HCT116 (cell line): ENCODE measurements at regions not wholly inside any gene's neighbourhood (a gene's known extent, or its start where the extent isn't known, plus 50 kb on each side); places are given as distances from the start of the nearest gene placed in this dataset.

Experiments
- ATAC-seq: fragments of 200-7000 bp; cut with Tn5 transposase; 2 replicates; pipeline ENCODE4 v1.9.1; 2020; ENCODE audit warnings: mild to moderate bottlenecking, moderate library complexity
- BruUV-seq: library from RNA; stranded (reverse); fragments of 400-500 nt; replicated peaks from 2 replicates; lab custom pipeline; 2021; lab: Mats Ljungman, UMichigan
- CTCF ChIA-PET: fragments of 300-600 bp; sonication (Branson Sonifier 250); formaldehyde crosslinking; loops from one replicate; lab custom pipeline; 2021; ENCODE audit warnings: antibody characterized with exemption; lab: Charles Lee
- POLR2A ChIA-PET: fragments of 300-600, 350-600 bp; sonication (Branson Sonifier 250); formaldehyde crosslinking; loops from one replicate; lab custom pipeline; 2021; ENCODE audit warnings: antibody characterized with exemption; lab: Charles Lee
- RAD21 ChIA-PET, 2 experiments: fragments of 300-600 bp; sonication (Branson Sonifier 250); formaldehyde crosslinking; loops; one replicate each; lab custom pipeline; 2023; ENCODE audit warnings: low total read pairs in 2 of 2; ENCODE audit not compliant: uncharacterized antibody in 2 of 2, unreplicated experiment in 2 of 2, low non-redundant PET in 1 of 2; lab: Charles Lee
- DNase-seq: peaks from one replicate; pipeline ENCODE4 v3.0.0-alpha.2; 2010; ENCODE audit warnings: low read depth, low spot score
- H2AFZ ChIP-seq: fragments of 200-600 bp; shearing (Covaris generic), sonication (generic); 2 replicates; pipeline ENCODE4 v1.6.1; 2017; ENCODE audit warnings: low read depth, mixed run types, mixed read lengths, antibody characterized with exemption, low read length; ENCODE audit not compliant: poor library complexity, severe bottlenecking
- H3K27ac ChIP-seq: 2 replicates; pipeline ENCODE4 v1.5.1; 2012; ENCODE audit warnings: low read depth, low read length
- H3K27me3 ChIP-seq: fragments of 200-600 bp; sonication (generic); 2 replicates; pipeline ENCODE4 v1.6.1; 2016; ENCODE audit warnings: mixed run types, low read length, mixed read lengths; ENCODE audit not compliant: insufficient read depth
- H3K36me3 ChIP-seq, 2 experiments: fragments of 200-500 bp in 1 of 2; fragments of 200-600 bp in 1 of 2; sonication (Bioruptor generic) in 1 of 2; sonication (generic) in 1 of 2; 2 replicates each; pipeline versions ENCODE4 v1.5.1 to v1.6.1; 2014 to 2016; ENCODE audit warnings: low read length in 2 of 2, inconsistent platforms in 1 of 2, mixed read lengths in 1 of 2, mixed run types in 1 of 2; ENCODE audit not compliant: insufficient read depth in 2 of 2, control insufficient read depth in 1 of 2
- H3K4me1 ChIP-seq, 2 experiments: fragments of 200-600 bp in 1 of 2; sonication (generic) in 1 of 2; 2 replicates each; pipeline versions ENCODE4 v1.5.1 to v1.6.1; 2012 to 2017; ENCODE audit warnings: low read length in 2 of 2, inconsistent platforms in 1 of 2, mild to moderate bottlenecking in 1 of 2, mixed read lengths in 1 of 2, mixed run types in 1 of 2, moderate library complexity in 1 of 2; ENCODE audit not compliant: insufficient read depth in 2 of 2, control insufficient read depth in 1 of 2
- H3K4me2 ChIP-seq: fragments of 200-600 bp; sonication (generic); 2 replicates; pipeline ENCODE4 v1.6.1; 2017; ENCODE audit warnings: mixed run types, low read length, mixed read lengths
- H3K4me3 ChIP-seq, 2 experiments: fragments of 200-600 bp in 1 of 2; sonication (generic) in 1 of 2; replicated peaks in 1 of 2; 2 replicates each; pipeline ENCODE4 v1.5.1; 2011 to 2016; ENCODE audit warnings: low read length in 2 of 2, control low read depth in 1 of 2, low read depth in 1 of 2, mild to moderate bottlenecking in 1 of 2, mixed read lengths in 1 of 2, mixed run types in 1 of 2
- H3K79me2 ChIP-seq: fragments of 200-600 bp; sonication (generic); 2 replicates; pipeline ENCODE4 v1.6.1; 2017; ENCODE audit warnings: mild to moderate bottlenecking, mixed run types, low read length, moderate library complexity, mixed read lengths; ENCODE audit not compliant: insufficient read depth
- H3K9ac ChIP-seq: fragments of 200-600 bp; sonication (generic); 2 replicates; pipeline ENCODE4 v1.6.1; 2016; ENCODE audit warnings: low read length, mixed read lengths
- H3K9me2 ChIP-seq: fragments of 200-600 bp; sonication (generic), shearing (Covaris generic); 2 replicates; pipeline ENCODE4 v1.6.1; 2017; ENCODE audit warnings: mixed run types, mild to moderate bottlenecking, moderate library complexity; ENCODE audit not compliant: insufficient read depth
- H3K9me3 ChIP-seq, 2 experiments: fragments of 200-500 bp in 1 of 2; fragments of 200-600 bp in 1 of 2; sonication (Bioruptor generic) in 1 of 2; sonication (generic) in 1 of 2; 2 replicates each; pipeline ENCODE4 v1.6.1; 2014 to 2017; ENCODE audit warnings: low read length in 2 of 2, mixed read lengths in 2 of 2, inconsistent platforms in 1 of 2, low read depth in 1 of 2, mild to moderate bottlenecking in 1 of 2, mixed run types in 1 of 2, moderate library complexity in 1 of 2; ENCODE audit not compliant: control insufficient read depth in 1 of 2, insufficient read depth in 1 of 2
- H4K20me1 ChIP-seq: fragments of 200-600 bp; sonication (generic), shearing (Covaris generic); 2 replicates; pipeline ENCODE4 v1.6.1; 2017; ENCODE audit warnings: mixed run types, mild to moderate bottlenecking, moderate library complexity; ENCODE audit not compliant: insufficient read depth
- REST ChIP-seq: IDR thresholded peaks from 2 replicates; pipeline ENCODE4 v1.6.1; 2012; ENCODE audit warnings: low read depth
- SIN3A ChIP-seq: IDR thresholded peaks from 2 replicates; pipeline ENCODE4 v1.6.1; 2012; ENCODE audit warnings: low read depth
- SP1 ChIP-seq: IDR thresholded peaks from 2 replicates; pipeline ENCODE4 v1.6.1; 2012; ENCODE audit warnings: low read depth
- ZBTB33 ChIP-seq: IDR thresholded peaks from 2 replicates; pipeline ENCODE4 v1.6.1; 2011; ENCODE audit warnings: mild to moderate bottlenecking, low read length, moderate library complexity; ENCODE audit not compliant: insufficient replicate concordance; ENCODE audit errors: extremely low read depth
- ZFX ChIP-seq: fragments of 450-650 bp; IDR thresholded peaks from 2 replicates; pipeline ENCODE4 v1.6.1; 2017
- intact Hi-C: fragments of 100-400 bp; cut with micrococcal nuclease; formaldehyde crosslinking; loops from 2 replicates; pipeline ENCODE4 v1.10.0; 2022

- no peak overlapping the region for H3K9ac ChIP-seq
- BruUV-seq: no TSS peak
- H3K9me2 ChIP-seq: no peaks in the 10 kb centered on the region
- intact Hi-C loops: no loop called here
- H3K36me3 ChIP-seq: no peaks in the 10 kb centered on the region
- no peaks in the 10 kb centered on the region for H3K79me2 ChIP-seq
- no peaks in the 10 kb centered on the region for H4K20me1 ChIP-seq
- H3K4me3 ChIP-seq: no peak overlapping the region
- H2AFZ ChIP-seq: no peak overlapping the region
- H3K27ac ChIP-seq: no peak overlapping the region
- H3K4me1 ChIP-seq: no peaks in the 10 kb centered on the region
- POLR2A ChIA-PET: no interaction called here
- ATAC-seq (no peak), DNase-seq (no peak)
- TF ChIP-seq REST (no peak), ZBTB33 (no peak), SIN3A (no peak), SP1 (no peak), ZFX (no peak)
- H3K4me2 ChIP-seq: no peak overlapping the region
- no peaks in the 10 kb centered on the region for H3K27me3 ChIP-seq
- CTCF ChIA-PET: no interaction called here
- RAD21 ChIA-PET: no interaction called here
- no peaks in the 10 kb centered on the region for H3K9me3 ChIP-seq
Measured at GRCh38 chr15:95644100-95644875, 686.2 kb upstream of the NR2F2 start.
